NT2/D1 (cell line): ENCODE measurements at regions not wholly inside any gene's neighbourhood (a gene's known extent, or its start where the extent isn't known, plus 50 kb on each side); places are given as distances from the start of the nearest gene placed in this dataset.

ENCODE experiments used
- SUZ12 ChIP-seq: IDR thresholded peaks from 2 replicates; pipeline ENCODE4 v1.6.1; 2011; ENCODE audit not compliant: insufficient read length, insufficient read depth; ENCODE audit errors: extremely low read depth
- YY1 ChIP-seq: IDR thresholded peaks from 2 replicates; pipeline ENCODE4 v1.6.1; 2011; ENCODE audit not compliant: insufficient read length, insufficient read depth
- ZNF274 ChIP-seq: IDR thresholded peaks from 2 replicates; pipeline ENCODE4 v1.6.1; 2011; ENCODE audit warnings: mild to moderate bottlenecking, low read depth, low read length

DNA sequence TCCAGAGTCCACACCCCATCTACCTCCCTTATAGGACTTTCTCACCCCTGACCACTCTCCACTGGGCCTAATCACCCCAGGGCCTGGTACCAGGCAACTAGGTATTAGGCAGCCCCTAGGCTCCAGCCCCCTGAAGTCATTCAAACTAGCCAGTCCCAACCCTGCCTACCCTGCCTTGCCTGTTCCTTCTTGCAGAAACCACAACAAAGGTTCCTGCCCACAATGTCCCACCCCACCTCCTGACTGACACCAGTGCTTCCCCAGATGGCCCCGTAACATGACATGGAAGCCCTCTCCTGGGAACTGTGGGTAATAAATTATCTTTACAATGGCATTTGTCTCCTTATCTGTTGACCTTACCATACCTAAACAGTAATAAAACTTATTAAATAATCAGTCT, 100.6 kb upstream of the PDE1C start:
- TF ChIP-seq YY1 (no peak), ZNF274 (no peak), SUZ12 (no peak)
